Vagina (tissue), 2 donors: ENCODE measurements at regions not wholly inside any gene's neighbourhood (a gene's known extent, or its start where the extent isn't known, plus 50 kb on each side); places are given as distances from the start of the nearest gene placed in this dataset.

Source experiments
- DNase-seq, 2 donors: peaks; one replicate each; pipeline ENCODE4 v3.0.0-alpha.2; 2017; ENCODE audit errors: extremely low spot score in 2 of 2
- H3K27ac ChIP-seq: fragments of 200-600 bp; sonication (generic); one replicate; pipeline ENCODE4 v1.5.1; 2019
- H3K27me3 ChIP-seq: fragments of 200-600 bp; sonication (generic); one replicate; pipeline ENCODE4 v1.5.1; 2019
- H3K36me3 ChIP-seq, 2 donors: fragments of 200-600 bp; sonication (generic); one replicate each; pipeline ENCODE4 v1.5.1; 2017 to 2019
- H3K4me1 ChIP-seq: fragments of 200-600 bp; sonication (generic); one replicate; pipeline ENCODE4 v1.5.1; 2019
- H3K4me3 ChIP-seq, 2 donors: fragments of 200-600 bp; sonication (generic); 1 replicate in 1 of 2; 2 replicates in 1 of 2; pipeline ENCODE4 v1.5.1; 2016 to 2019
- H3K9me3 ChIP-seq: fragments of 200-600 bp; sonication (generic); one replicate; pipeline ENCODE4 v1.5.1; 2019
- POLR2A ChIP-seq, 2 donors: fragments of 450-650 bp; IDR thresholded peaks; one replicate each; pipeline ENCODE4 v1.6.1; 2017; ENCODE audit warnings: antibody characterized with exemption in 2 of 2, mild to moderate bottlenecking in 2 of 2, moderate library complexity in 2 of 2
- POLR2AphosphoS5 ChIP-seq, 2 donors: sonication (generic); formaldehyde crosslinking; IDR thresholded peaks; one replicate each; pipeline ENCODE4 v1.9.0; 2017; ENCODE audit warnings: antibody characterized with exemption in 2 of 2, mild to moderate bottlenecking in 2 of 2, low read depth in 1 of 2; ENCODE audit not compliant: insufficient read depth in 1 of 2
- intact Hi-C: fragments of 100-400 bp; cut with DNase I; formaldehyde crosslinking; loops from one replicate; pipeline ENCODE4 v1.15.1; 2023
- TF ChIP-seq, protein P1 (sequence below), 3 experiments: fragments of 450-650 bp in 2 of 3; fragments of 200-600 bp in 1 of 3; sonication (generic) in 1 of 3; IDR thresholded peaks; one replicate each; pipeline ENCODE4 v1.5.1; 2017 to 2019; ENCODE audit warnings: antibody characterized with exemption in 3 of 3, mild to moderate bottlenecking in 2 of 3, moderate library complexity in 2 of 3

DNA sequence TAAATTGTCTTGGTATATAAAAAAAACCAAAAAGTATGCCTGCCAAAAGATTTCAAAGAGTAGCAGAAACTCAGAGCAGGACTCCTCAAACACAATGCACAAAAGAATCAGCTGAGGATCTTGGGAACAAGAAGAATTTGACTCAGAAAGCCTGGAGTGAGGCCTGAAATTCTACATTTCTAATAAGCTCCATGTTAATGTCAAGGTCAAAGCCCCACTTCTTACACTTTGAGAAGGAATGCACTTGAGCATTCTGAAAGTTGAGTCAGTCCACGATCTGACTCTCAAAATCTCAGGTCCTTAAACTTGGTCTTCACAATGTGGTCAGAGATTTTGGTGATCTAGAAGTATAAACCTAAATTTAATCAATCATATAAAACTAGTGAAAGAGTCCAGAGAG lies 910.0 kb upstream of the GBE1 start:
- Histone ChIP-seq H3K36me3 (no peaks in the 10 kb centered on the region), H3K27ac (no peak overlapping the region), H3K4me1 (no peaks in the 10 kb centered on the region), H3K27me3 (no peaks in the 10 kb centered on the region), H3K9me3 (no peaks in the 10 kb centered on the region), H3K4me3 (no peak overlapping the region)
- intact Hi-C loops, result no loop called here
- TF ChIP-seq POLR2AphosphoS5 (IDR thresholded peaks at IDR 0.05; ENCODE audit: insufficient read depth in 1 of 2, low read depth in 1 of 2) (no peak), POLR2A (IDR thresholded peaks at IDR 0.05) (no peak)
- TF ChIP-seq, protein P1, sequence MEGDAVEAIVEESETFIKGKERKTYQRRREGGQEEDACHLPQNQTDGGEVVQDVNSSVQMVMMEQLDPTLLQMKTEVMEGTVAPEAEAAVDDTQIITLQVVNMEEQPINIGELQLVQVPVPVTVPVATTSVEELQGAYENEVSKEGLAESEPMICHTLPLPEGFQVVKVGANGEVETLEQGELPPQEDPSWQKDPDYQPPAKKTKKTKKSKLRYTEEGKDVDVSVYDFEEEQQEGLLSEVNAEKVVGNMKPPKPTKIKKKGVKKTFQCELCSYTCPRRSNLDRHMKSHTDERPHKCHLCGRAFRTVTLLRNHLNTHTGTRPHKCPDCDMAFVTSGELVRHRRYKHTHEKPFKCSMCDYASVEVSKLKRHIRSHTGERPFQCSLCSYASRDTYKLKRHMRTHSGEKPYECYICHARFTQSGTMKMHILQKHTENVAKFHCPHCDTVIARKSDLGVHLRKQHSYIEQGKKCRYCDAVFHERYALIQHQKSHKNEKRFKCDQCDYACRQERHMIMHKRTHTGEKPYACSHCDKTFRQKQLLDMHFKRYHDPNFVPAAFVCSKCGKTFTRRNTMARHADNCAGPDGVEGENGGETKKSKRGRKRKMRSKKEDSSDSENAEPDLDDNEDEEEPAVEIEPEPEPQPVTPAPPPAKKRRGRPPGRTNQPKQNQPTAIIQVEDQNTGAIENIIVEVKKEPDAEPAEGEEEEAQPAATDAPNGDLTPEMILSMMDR (IDR thresholded peaks at IDR 0.05), result no peak
- no peak for DNase-seq

- TF ChIP-seq POLR2AphosphoS5 (IDR thresholded peaks at IDR 0.05; ENCODE audit: insufficient read depth in 1 of 2, low read depth in 1 of 2), result no peak
- TF ChIP-seq POLR2A (IDR thresholded peaks at IDR 0.05), result no peak
- TF ChIP-seq, protein P1 (IDR thresholded peaks at IDR 0.05), result no peak
- H3K4me3 ChIP-seq, result no peak overlapping the region
Measured at GRCh38 chr3:82654708-82655107, 893.3 kb upstream of the GBE1 start.

DNA sequence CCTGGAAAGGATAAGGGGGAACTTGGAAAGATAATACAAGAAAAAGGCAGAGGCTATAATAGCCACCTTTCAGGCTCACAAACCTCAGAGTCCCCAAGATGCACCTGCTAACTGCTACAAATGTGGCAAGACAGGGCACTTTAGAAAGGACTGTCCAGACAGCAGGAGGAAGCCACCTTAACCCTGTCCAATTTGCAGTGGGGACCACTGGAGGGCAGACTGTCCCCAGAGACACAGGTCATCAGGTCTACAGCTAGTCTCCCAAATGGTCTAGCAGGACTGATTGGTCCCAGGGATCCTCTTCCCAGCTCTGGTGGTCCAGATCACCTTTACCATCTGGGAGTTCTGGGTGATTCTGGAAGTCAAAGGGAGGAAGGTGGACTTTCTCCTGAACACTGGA lies 882.5 kb upstream of the GBE1 start:
- Histone ChIP-seq H3K4me1 (no peaks in the 10 kb centered on the region), H3K9me3 (no peaks in the 10 kb centered on the region), H3K36me3 (no peaks in the 10 kb centered on the region), H3K4me3 (no peak overlapping the region), H3K27ac (no peak overlapping the region), H3K27me3 (no peaks in the 10 kb centered on the region)
- DNase-seq, result no peak
- TF ChIP-seq POLR2AphosphoS5 (IDR thresholded peaks at IDR 0.05; ENCODE audit: insufficient read depth in 1 of 2, low read depth in 1 of 2) (no peak), POLR2A (IDR thresholded peaks at IDR 0.05) (no peak)
- TF ChIP-seq, protein P1 (IDR thresholded peaks at IDR 0.05), result no peak
- intact Hi-C loops, result no loop called here

More at GRCh38 chr3:82654708-82655107, 893.3 kb upstream of the GBE1 start:
- Histone ChIP-seq H3K9me3 (no peaks in the 10 kb centered on the region), H3K36me3 (no peaks in the 10 kb centered on the region), H3K27ac (no peak overlapping the region), H3K4me1 (no peaks in the 10 kb centered on the region), H3K27me3 (no peaks in the 10 kb centered on the region)
- intact Hi-C loops, result no loop called here
- DNase-seq, result no peak

DNA sequence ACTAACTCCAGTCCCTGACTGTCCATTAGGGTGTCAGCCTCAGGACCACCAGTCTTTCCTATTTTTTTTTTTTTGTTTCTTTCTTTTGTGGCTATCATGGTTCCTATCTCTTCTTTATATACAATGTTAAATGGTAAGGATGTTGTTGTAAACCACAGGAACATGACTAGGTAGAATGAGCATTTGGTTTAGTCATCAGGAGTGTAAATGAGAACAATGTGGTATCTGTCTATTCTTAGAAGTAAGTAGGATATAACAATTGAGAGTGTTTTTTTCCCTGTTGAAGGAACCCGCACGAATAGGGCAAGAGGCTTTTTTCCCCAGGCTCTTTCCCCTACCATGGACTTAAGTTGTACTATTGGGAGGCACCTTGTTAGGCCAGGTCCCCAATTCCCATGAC lies 880.3 kb upstream of the GBE1 start:
- no peaks in the 10 kb centered on the region for H3K9me3 ChIP-seq
- no peaks in the 10 kb centered on the region for H3K27me3 ChIP-seq
- H3K36me3 ChIP-seq, result no peaks in the 10 kb centered on the region
- intact Hi-C loops, result no loop called here
- TF ChIP-seq, protein P1 (IDR thresholded peaks at IDR 0.05), result no peak
- TF ChIP-seq POLR2A (IDR thresholded peaks at IDR 0.05), result no peak
- TF ChIP-seq POLR2AphosphoS5 (IDR thresholded peaks at IDR 0.05; ENCODE audit: insufficient read depth in 1 of 2, low read depth in 1 of 2), result no peak
- DNase-seq, result no peak
- H3K27ac ChIP-seq, result no peak overlapping the region
- no peak overlapping the region for H3K4me3 ChIP-seq
- H3K4me1 ChIP-seq, result no peaks in the 10 kb centered on the region

- no peak overlapping the region for H3K4me3 ChIP-seq
- intact Hi-C loops, result no loop called here
- H3K36me3 ChIP-seq, result no peaks in the 10 kb centered on the region
- no peak overlapping the region for H3K27ac ChIP-seq
- H3K9me3 ChIP-seq, result no peaks in the 10 kb centered on the region
- TF ChIP-seq POLR2A (IDR thresholded peaks at IDR 0.05) (no peak), POLR2AphosphoS5 (IDR thresholded peaks at IDR 0.05; ENCODE audit: insufficient read depth in 1 of 2, low read depth in 1 of 2) (no peak)
- TF ChIP-seq, protein P1 (IDR thresholded peaks at IDR 0.05), result no peak
- H3K4me1 ChIP-seq, result no peaks in the 10 kb centered on the region
- H3K27me3 ChIP-seq, result no peaks in the 10 kb centered on the region
- DNase-seq, result no peak
Measured at GRCh38 chr3:82640254-82640653, 878.8 kb upstream of the GBE1 start.
